Spleen (tissue), 7 donors: ENCODE measurements at regions not wholly inside any gene's neighbourhood (a gene's known extent, or its start where the extent isn't known, plus 50 kb on each side); places are given as distances from the start of the nearest gene placed in this dataset.

Experiments
- POLR2A ChIP-seq, 3 donors: fragments of 450-650 bp; IDR thresholded peaks; one replicate each; pipeline ENCODE4 v1.5.1; 2017; ENCODE audit warnings: antibody characterized with exemption in 3 of 3, mild to moderate bottlenecking in 1 of 3
- TF ChIP-seq, protein P1 (sequence below), 11 experiments: fragments of 200-600 bp in 7 of 11; fragments of 450-650 bp in 4 of 11; sonication (generic) in 4 of 11; IDR thresholded peaks in 8 of 11; conservative IDR thresholded peaks in 3 of 11; 1 replicate in 7 of 11; 2 replicates in 4 of 11; pipeline versions ENCODE4 v1.4.0 to v1.8.0; 2016 to 2021; ENCODE audit warnings: antibody characterized with exemption in 11 of 11, inconsistent platforms in 4 of 11, mild to moderate bottlenecking in 1 of 11
- donor health status: DM: no; HTN: no; CAD: no; lungs with moderate emphysema.
- donor health status: DM: no; HTN: no; CAD: no.
- donor health status: DM: no; HTN: no; CAD: no.

DNA sequence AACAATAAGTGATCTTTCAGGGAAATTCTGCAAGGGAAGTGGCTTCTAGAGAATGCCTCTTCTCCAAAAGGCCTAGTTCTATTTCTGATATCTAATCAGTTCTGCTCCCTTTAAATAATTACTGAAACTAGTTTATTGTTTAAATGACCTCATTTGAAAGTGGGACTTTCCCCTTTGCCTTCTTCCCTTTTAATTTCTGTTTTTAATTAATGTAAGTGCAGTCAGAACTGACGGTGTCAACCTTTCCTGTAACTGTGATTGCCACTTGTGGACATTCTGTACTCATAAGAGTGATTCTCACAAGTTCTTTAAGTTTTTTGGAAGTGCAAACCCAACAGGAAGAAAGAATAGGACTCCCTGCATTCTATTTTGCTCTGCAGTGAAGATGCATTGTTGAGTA lies 265.3 kb upstream of the PLEKHG7 start:
- no peak for TF ChIP-seq POLR2A (IDR thresholded peaks at IDR 0.05)
- TF ChIP-seq, protein P1, sequence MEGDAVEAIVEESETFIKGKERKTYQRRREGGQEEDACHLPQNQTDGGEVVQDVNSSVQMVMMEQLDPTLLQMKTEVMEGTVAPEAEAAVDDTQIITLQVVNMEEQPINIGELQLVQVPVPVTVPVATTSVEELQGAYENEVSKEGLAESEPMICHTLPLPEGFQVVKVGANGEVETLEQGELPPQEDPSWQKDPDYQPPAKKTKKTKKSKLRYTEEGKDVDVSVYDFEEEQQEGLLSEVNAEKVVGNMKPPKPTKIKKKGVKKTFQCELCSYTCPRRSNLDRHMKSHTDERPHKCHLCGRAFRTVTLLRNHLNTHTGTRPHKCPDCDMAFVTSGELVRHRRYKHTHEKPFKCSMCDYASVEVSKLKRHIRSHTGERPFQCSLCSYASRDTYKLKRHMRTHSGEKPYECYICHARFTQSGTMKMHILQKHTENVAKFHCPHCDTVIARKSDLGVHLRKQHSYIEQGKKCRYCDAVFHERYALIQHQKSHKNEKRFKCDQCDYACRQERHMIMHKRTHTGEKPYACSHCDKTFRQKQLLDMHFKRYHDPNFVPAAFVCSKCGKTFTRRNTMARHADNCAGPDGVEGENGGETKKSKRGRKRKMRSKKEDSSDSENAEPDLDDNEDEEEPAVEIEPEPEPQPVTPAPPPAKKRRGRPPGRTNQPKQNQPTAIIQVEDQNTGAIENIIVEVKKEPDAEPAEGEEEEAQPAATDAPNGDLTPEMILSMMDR (IDR thresholded peaks at IDR 0.05 in 8 of 11, conservative IDR thresholded peaks at IDR 0.05 in 3 of 11) = no peak
